ENCODE measurements at regions not wholly inside any gene's neighbourhood (a gene's known extent, or its start where the extent isn't known, plus 50 kb on each side); places are given as distances from the start of the nearest gene placed in this dataset.

- Histone ChIP-seq H3F3A (ENCODE audit: control insufficient read depth, insufficient read depth) (no peaks in the 10 kb centered on the region), H3K4me1 (ENCODE audit: control insufficient read depth, low read length) (no peaks in the 10 kb centered on the region), H3K79me2 (ENCODE audit: control insufficient read depth, low read length) (no peaks in the 10 kb centered on the region), H3K27ac (ENCODE audit: low read depth, low read length) (no peak overlapping the region), H3K4me3 (ENCODE audit: low read length) (no peak overlapping the region), H3K4me2 (ENCODE audit: low read length) (no peak overlapping the region), H3K9me2 (replicated peaks; ENCODE audit: control insufficient read depth, low read length) (no peaks in the 10 kb centered on the region), H4K20me1 (ENCODE audit: control insufficient read depth, insufficient read depth, low read depth, low read length) (no peaks in the 10 kb centered on the region), H3K27me3 (ENCODE audit: control insufficient read depth, low read length) (no peaks in the 10 kb centered on the region), H3K9me3 (ENCODE audit: control insufficient read depth, insufficient read depth, low read length) (no peaks in the 10 kb centered on the region), H3K36me3 (ENCODE audit: control insufficient read depth, low read length) (no peaks in the 10 kb centered on the region)
- no peak for TF ChIP-seq CTCF (IDR thresholded peaks at IDR 0.05; ENCODE audit: low read depth, low read length, poor library complexity, severe bottlenecking)
- TF ChIP-seq EZH2phosphoT487 (IDR thresholded peaks at IDR 0.05; ENCODE audit: borderline replicate concordance, low read length): no peak
Observed at GRCh38 chr22:44634426-44635321, 67.3 kb upstream of the PRR5 start.

DNA sequence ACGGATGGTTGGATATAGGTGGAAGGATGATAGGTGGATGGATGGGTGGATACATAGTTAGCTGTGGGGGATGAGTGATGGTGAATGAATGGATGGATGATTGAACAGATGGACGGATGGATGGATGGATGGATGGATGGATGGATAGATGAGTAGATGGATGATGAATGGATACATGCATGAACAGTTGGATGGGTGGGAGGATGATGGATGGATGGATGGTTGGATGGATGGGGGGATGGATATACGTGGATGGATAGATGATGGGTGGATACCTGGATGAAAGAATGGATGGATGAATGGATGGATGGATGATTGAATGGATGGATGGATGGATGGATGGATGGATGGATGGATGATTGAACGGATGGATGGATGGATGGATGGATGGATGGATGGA is 68.4 kb upstream of the PRR5 start:
- Histone ChIP-seq H3F3A (ENCODE audit: control insufficient read depth, insufficient read depth) (no peaks in the 10 kb centered on the region), H3K79me2 (ENCODE audit: control insufficient read depth, low read length) (no peaks in the 10 kb centered on the region), H3K4me1 (ENCODE audit: control insufficient read depth, low read length) (no peaks in the 10 kb centered on the region), H3K27ac (ENCODE audit: low read depth, low read length) (no peak overlapping the region), H3K9me2 (replicated peaks; ENCODE audit: control insufficient read depth, low read length) (no peaks in the 10 kb centered on the region), H3K4me2 (ENCODE audit: low read length) (no peak overlapping the region), H3K9me3 (ENCODE audit: control insufficient read depth, insufficient read depth, low read length) (no peaks in the 10 kb centered on the region), H3K36me3 (ENCODE audit: control insufficient read depth, low read length) (no peaks in the 10 kb centered on the region), H3K27me3 (ENCODE audit: control insufficient read depth, low read length) (no peaks in the 10 kb centered on the region), H4K20me1 (ENCODE audit: control insufficient read depth, insufficient read depth, low read depth, low read length) (no peaks in the 10 kb centered on the region), H3K4me3 (ENCODE audit: low read length) (no peak overlapping the region)
- TF ChIP-seq EZH2phosphoT487 (IDR thresholded peaks at IDR 0.05; ENCODE audit: borderline replicate concordance, low read length) (no peak), CTCF (IDR thresholded peaks at IDR 0.05; ENCODE audit: low read depth, low read length, poor library complexity, severe bottlenecking) (no peak)

- Histone ChIP-seq H3F3A (ENCODE audit: control insufficient read depth, insufficient read depth) (no peaks in the 10 kb centered on the region), H3K4me3 (ENCODE audit: low read length) (no peak overlapping the region), H3K9me2 (replicated peaks; ENCODE audit: control insufficient read depth, low read length) (no peaks in the 10 kb centered on the region), H3K79me2 (ENCODE audit: control insufficient read depth, low read length) (no peaks in the 10 kb centered on the region), H4K20me1 (ENCODE audit: control insufficient read depth, insufficient read depth, low read depth, low read length) (no peaks in the 10 kb centered on the region), H3K27ac (ENCODE audit: low read depth, low read length) (no peak overlapping the region), H3K4me1 (ENCODE audit: control insufficient read depth, low read length) (no peaks in the 10 kb centered on the region), H3K27me3 (ENCODE audit: control insufficient read depth, low read length) (no peaks in the 10 kb centered on the region), H3K36me3 (ENCODE audit: control insufficient read depth, low read length) (no peaks in the 10 kb centered on the region), H3K9me3 (ENCODE audit: control insufficient read depth, insufficient read depth, low read length) (no peaks in the 10 kb centered on the region), H3K4me2 (ENCODE audit: low read length) (no peak overlapping the region)
- no peak for TF ChIP-seq CTCF (IDR thresholded peaks at IDR 0.05; ENCODE audit: low read depth, low read length, poor library complexity, severe bottlenecking)
- no peak for TF ChIP-seq EZH2phosphoT487 (IDR thresholded peaks at IDR 0.05; ENCODE audit: borderline replicate concordance, low read length)
Observed at GRCh38 chr22:44632541-44633396, 69.2 kb upstream of the PRR5 start.

Measured in DOHH2 (cell line).